T-cell (primary cell): ENCODE measurements at regions not wholly inside any gene's neighbourhood (a gene's known extent, or its start where the extent isn't known, plus 50 kb on each side); places are given as distances from the start of the nearest gene placed in this dataset.

ENCODE experiments used
- ATAC-seq, 4 experiments: fragments of 200-7000 bp in 3 of 4; fragments of 150-1000 bp in 1 of 4; cut with Tn5 transposase; replicated peaks in 1 of 4; 1 replicate in 3 of 4; 2 replicates in 1 of 4; pipeline ENCODE4 v1.10.0; 2021; ENCODE audit warnings: moderate library complexity in 3 of 4, mild to moderate bottlenecking in 2 of 4, moderate number of reproducible peaks in 1 of 4
- CTCF ChIA-PET, 2 donors: fragments of 300-600 bp; sonication (Branson Sonifier 250); formaldehyde crosslinking; loops; one replicate each; lab custom pipeline; 2022; ENCODE audit warnings: antibody characterized with exemption in 2 of 2; lab: Charles Lee
- POLR2A ChIA-PET, 2 donors: fragments of 300-600 bp; sonication (Branson Sonifier 250); formaldehyde crosslinking; loops; one replicate each; lab custom pipeline; 2022; ENCODE audit warnings: antibody characterized with exemption in 2 of 2; lab: Charles Lee
- DNase-seq, 35 experiments: peaks; one replicate each; pipeline versions ENCODE4 v3.0.0 to v3.0.0-alpha.2; 2013 to 2023
- H3K27ac ChIP-seq: one replicate; pipeline ENCODE4 v1.5.1; 2013; ENCODE audit warnings: low read length
- H3K27me3 ChIP-seq, 2 experiments: replicated peaks in 1 of 2; 1 replicate in 1 of 2; 2 replicates in 1 of 2; pipeline versions ENCODE4 v1.6.1 to v1.7.0; 2013; ENCODE audit warnings: low read length in 1 of 2, mixed read lengths in 1 of 2; ENCODE audit not compliant: control insufficient read depth in 2 of 2, insufficient read depth in 2 of 2; ENCODE audit errors: extremely low read depth in 1 of 2
- H3K36me3 ChIP-seq, 2 donors: 1 replicate in 1 of 2; 2 replicates in 1 of 2; pipeline versions ENCODE4 v1.6.1 to v1.7.0; 2013; ENCODE audit warnings: low read length in 1 of 2; ENCODE audit not compliant: control insufficient read depth in 2 of 2, insufficient read depth in 1 of 2; ENCODE audit errors: extremely low read depth in 1 of 2
- H3K4me1 ChIP-seq, 2 experiments: 1 replicate in 1 of 2; 2 replicates in 1 of 2; pipeline versions ENCODE4 v1.6.1 to v1.7.0; 2013; ENCODE audit warnings: low read length in 2 of 2, mixed read lengths in 1 of 2; ENCODE audit not compliant: insufficient read depth in 2 of 2, control insufficient read depth in 1 of 2; ENCODE audit errors: extremely low read depth in 1 of 2
- H3K4me3 ChIP-seq, 2 donors: 1 replicate in 1 of 2; 2 replicates in 1 of 2; pipeline versions ENCODE4 v1.5.1 to v1.7.0; 2013; ENCODE audit warnings: mild to moderate bottlenecking in 2 of 2, low read length in 1 of 2, moderate library complexity in 1 of 2; ENCODE audit not compliant: control insufficient read depth in 1 of 2; ENCODE audit errors: extremely low read depth in 1 of 2
- H3K9me3 ChIP-seq: 2 replicates; pipeline ENCODE4 v1.7.0; 2013
- H3K27ac Mint-ChIP-seq, 2 donors: one replicate each; pipeline ENCODE4 v1.8.0; 2020 to 2021; ENCODE audit warnings: mild to moderate bottlenecking in 2 of 2, mixed read lengths in 2 of 2
- H3K27me3 Mint-ChIP-seq, 2 donors: one replicate each; pipeline ENCODE4 v1.8.0; 2021 to 2022; ENCODE audit warnings: mixed read lengths in 2 of 2
- H3K36me3 Mint-ChIP-seq: one replicate; pipeline ENCODE4 v1.8.0; 2021; ENCODE audit warnings: mixed read lengths
- H3K4me1 Mint-ChIP-seq, 3 donors: one replicate each; pipeline ENCODE4 v1.8.0; 2020 to 2022; ENCODE audit warnings: mixed read lengths in 3 of 3, mild to moderate bottlenecking in 1 of 3
- H3K4me3 Mint-ChIP-seq, 3 donors: one replicate each; pipeline ENCODE4 v1.8.0; 2020 to 2022; ENCODE audit warnings: mild to moderate bottlenecking in 3 of 3, mixed read lengths in 3 of 3, moderate library complexity in 3 of 3
- H3K9me3 Mint-ChIP-seq, 3 donors: one replicate each; pipeline ENCODE4 v1.8.0; 2020 to 2022; ENCODE audit warnings: mixed read lengths in 3 of 3
- WGBS: methylation state at CpG from one replicate; pipeline ENCODE4 v1.1.5; 2013; ENCODE audit warnings: missing lambda C conversion rate; ENCODE audit not compliant: insufficient coverage; 5-methylcytosine and 5-hydroxymethylcytosine counted together

- Mint-ChIP-seq H3K4me3 (no peak overlapping the region), H3K9me3 (no peaks in the 10 kb centered on the region), H3K36me3 (no peaks in the 10 kb centered on the region), H3K4me1 (no peaks in the 10 kb centered on the region), H3K27me3 (peaks cover 0 to 4% of the 10 kb centered on the region in 2 donors), H3K27ac (no peak overlapping the region)
- Histone ChIP-seq H3K27ac (no peak overlapping the region), H3K36me3 (no peaks in the 10 kb centered on the region), H3K4me1 (no peaks in the 10 kb centered on the region), H3K27me3 (no peaks in the 10 kb centered on the region), H3K4me3 (no peak overlapping the region), H3K9me3 (no peaks in the 10 kb centered on the region)
- ATAC-seq, result no peak
- CTCF ChIA-PET, result no interaction called here
- WGBS, result no CpG with 5 or more reads among the region's 2 CpGs
- DNase-seq, result no peak
- POLR2A ChIA-PET, result no interaction called here
Observed at GRCh38 chr15:37788330-37788729, 146.1 kb upstream of the TMCO5A start.

- CTCF ChIA-PET, result no interaction called here
Observed at GRCh38 chr15:37788767-37789396, 145.6 kb upstream of the TMCO5A start.

DNA sequence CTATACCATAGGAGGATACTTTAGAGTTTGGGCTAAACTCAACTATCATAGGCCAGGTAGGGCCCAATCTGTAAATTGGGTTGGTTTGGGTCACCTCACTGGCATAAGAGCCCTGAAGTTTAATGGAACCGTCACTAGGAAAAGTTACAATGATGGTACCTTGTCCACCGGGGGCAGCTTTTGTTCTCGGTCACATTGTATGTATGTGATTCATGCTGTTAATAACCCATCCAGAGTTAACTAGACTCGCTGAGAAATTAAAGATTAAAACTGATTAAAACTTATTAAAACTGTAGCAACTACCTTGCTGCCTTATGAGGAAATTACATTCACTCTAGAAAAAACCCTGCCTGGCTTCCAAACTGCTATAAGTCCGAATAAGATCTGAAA, 145.0 kb upstream of the TMCO5A start:
- no peaks in the 10 kb centered on the region for H3K27me3 ChIP-seq
- H3K4me1 ChIP-seq, result no peaks in the 10 kb centered on the region
- Mint-ChIP-seq H3K4me1 (no peaks in the 10 kb centered on the region), H3K27ac (no peak overlapping the region), H3K36me3 (no peaks in the 10 kb centered on the region), H3K4me3 (no peak overlapping the region), H3K27me3 (peaks cover 0 to 4% of the 10 kb centered on the region in 2 donors), H3K9me3 (no peaks in the 10 kb centered on the region)
- ChIA-PET POLR2A (no interaction called here), CTCF (no interaction called here)
- DNase-seq (no peak), ATAC-seq (no peak)
- no peak overlapping the region for H3K4me3 ChIP-seq
- 40% methylated on average over 1 of the region's 5 CpGs for WGBS
- no peaks in the 10 kb centered on the region for H3K36me3 ChIP-seq
- no peak overlapping the region for H3K27ac ChIP-seq
- H3K9me3 ChIP-seq, result no peaks in the 10 kb centered on the region

More at GRCh38 chr15:37788767-37789396, 145.6 kb upstream of the TMCO5A start:
- POLR2A ChIA-PET, result no interaction called here
- Histone ChIP-seq H3K4me1 (no peaks in the 10 kb centered on the region), H3K9me3 (no peaks in the 10 kb centered on the region), H3K27me3 (no peaks in the 10 kb centered on the region), H3K27ac (no peak overlapping the region), H3K36me3 (no peaks in the 10 kb centered on the region), H3K4me3 (no peak overlapping the region)
- Mint-ChIP-seq H3K36me3 (no peaks in the 10 kb centered on the region), H3K4me3 (no peak overlapping the region), H3K27me3 (peaks cover 0 to 4% of the 10 kb centered on the region in 2 donors), H3K27ac (no peak overlapping the region), H3K4me1 (no peaks in the 10 kb centered on the region), H3K9me3 (no peaks in the 10 kb centered on the region)
- WGBS, result no CpG with 5 or more reads among the region's 7 CpGs
- no peak for ATAC-seq
- no peak for DNase-seq

DNA sequence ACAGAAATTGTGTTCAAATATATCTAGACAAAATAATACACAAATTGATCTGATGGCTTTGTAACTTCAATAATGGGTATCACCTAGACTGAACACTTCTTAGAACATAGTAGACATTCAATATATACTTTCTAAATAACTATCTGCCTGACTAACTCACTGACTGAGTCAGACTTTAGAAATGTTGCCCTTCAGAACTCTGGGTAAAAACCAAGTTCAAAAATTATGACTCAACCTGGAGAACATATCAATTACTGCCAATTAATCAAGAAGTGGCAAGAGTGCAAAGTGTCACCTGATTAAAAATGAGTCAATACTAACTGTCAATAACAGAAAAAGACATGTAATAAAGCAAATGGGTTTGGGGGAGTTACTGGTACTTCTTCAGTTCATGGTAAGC, 144.6 kb upstream of the TMCO5A start:
- H3K4me1 ChIP-seq, result no peaks in the 10 kb centered on the region
- no peaks in the 10 kb centered on the region for H3K27me3 ChIP-seq
- DNase-seq, result no peak
- no peaks in the 10 kb centered on the region for H3K36me3 Mint-ChIP-seq
- H3K4me3 Mint-ChIP-seq, result no peak overlapping the region
- no peak overlapping the region for H3K27ac ChIP-seq
- no peak overlapping the region for H3K27ac Mint-ChIP-seq
- H3K4me3 ChIP-seq, result no peak overlapping the region
- peaks cover 0 to 4% of the 10 kb centered on the region in 2 donors for H3K27me3 Mint-ChIP-seq
- ChIA-PET CTCF (interaction anchor here in 1 of 2 donors (0.6 kb wide), 1 partner anchor 1110 kb away, joined by 5 read pairs; no protein-coding TSS in a partner anchor), POLR2A (no interaction called here)
- no peaks in the 10 kb centered on the region for H3K9me3 ChIP-seq
- no peaks in the 10 kb centered on the region for H3K36me3 ChIP-seq
- ATAC-seq, result no peak
- H3K4me1 Mint-ChIP-seq, result no peaks in the 10 kb centered on the region
- no peaks in the 10 kb centered on the region for H3K9me3 Mint-ChIP-seq

- H3K4me1 ChIP-seq, result no peaks in the 10 kb centered on the region
- no peaks in the 10 kb centered on the region for H3K27me3 ChIP-seq
- no peak for ATAC-seq
- H3K4me3 ChIP-seq, result no peak overlapping the region
- Mint-ChIP-seq H3K36me3 (no peaks in the 10 kb centered on the region), H3K9me3 (no peaks in the 10 kb centered on the region), H3K27me3 (no peaks in the 10 kb centered on the region), H3K27ac (no peak overlapping the region), H3K4me1 (no peaks in the 10 kb centered on the region), H3K4me3 (no peak overlapping the region)
- POLR2A ChIA-PET, result no interaction called here
- CTCF ChIA-PET, result no interaction called here
- H3K27ac ChIP-seq, result no peak overlapping the region
- H3K9me3 ChIP-seq, result no peaks in the 10 kb centered on the region
- no peaks in the 10 kb centered on the region for H3K36me3 ChIP-seq
- 80% methylated on average over 2 of the region's 3 CpGs for WGBS
- no peak for DNase-seq
Observed at GRCh38 chr15:37791693-37792092, 142.7 kb upstream of the TMCO5A start.

GRCh38 chr15:37792351-37792750, 142.1 kb upstream of the TMCO5A start:
- Histone ChIP-seq H3K27ac (no peak overlapping the region), H3K27me3 (no peaks in the 10 kb centered on the region), H3K4me1 (no peaks in the 10 kb centered on the region), H3K36me3 (no peaks in the 10 kb centered on the region), H3K4me3 (no peak overlapping the region), H3K9me3 (no peaks in the 10 kb centered on the region)
- ChIA-PET CTCF (no interaction called here), POLR2A (no interaction called here)
- H3K4me3 Mint-ChIP-seq, result no peak overlapping the region
- no peak overlapping the region for H3K27ac Mint-ChIP-seq
- DNase-seq (no peak), ATAC-seq (no peak)
- no peaks in the 10 kb centered on the region for H3K36me3 Mint-ChIP-seq
- 70% methylated on average over 3 of the region's 4 CpGs for WGBS
- H3K4me1 Mint-ChIP-seq, result no peaks in the 10 kb centered on the region
- no peaks in the 10 kb centered on the region for H3K9me3 Mint-ChIP-seq
- no peaks in the 10 kb centered on the region for H3K27me3 Mint-ChIP-seq

DNA sequence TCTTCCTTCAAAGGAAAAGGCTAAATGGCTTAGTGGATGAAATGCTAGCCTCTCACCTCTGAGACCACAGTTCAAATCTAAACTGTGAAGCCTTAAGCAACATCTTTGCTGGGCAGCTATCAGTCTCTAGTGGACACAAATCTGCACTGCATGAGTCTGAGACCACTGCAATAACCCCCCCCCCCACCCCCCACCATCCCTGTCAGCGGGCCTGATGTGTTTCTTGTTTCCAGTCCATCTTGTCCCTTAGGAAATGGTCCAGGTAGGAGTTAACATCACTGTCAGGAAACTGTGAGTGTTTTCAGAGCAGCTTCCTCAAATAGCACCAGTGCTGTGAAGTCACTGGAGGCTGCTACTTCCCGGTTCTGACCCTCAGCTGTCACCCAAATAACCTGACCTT, 140.6 kb upstream of the TMCO5A start:
- no peaks in the 10 kb centered on the region for H3K36me3 ChIP-seq
- H3K36me3 Mint-ChIP-seq, result no peaks in the 10 kb centered on the region
- no peaks in the 10 kb centered on the region for H3K27me3 ChIP-seq
- no peaks in the 10 kb centered on the region for H3K4me1 Mint-ChIP-seq
- H3K27me3 Mint-ChIP-seq, result no peaks in the 10 kb centered on the region
- no peak overlapping the region for H3K4me3 Mint-ChIP-seq
- no peak overlapping the region for H3K27ac Mint-ChIP-seq
- H3K27ac ChIP-seq, result no peak overlapping the region
- no CpG with 5 or more reads among the region's 2 CpGs for WGBS
- no peaks in the 10 kb centered on the region for H3K4me1 ChIP-seq
- ChIA-PET CTCF (no interaction called here), POLR2A (no interaction called here)
- no peak overlapping the region for H3K4me3 ChIP-seq
- ATAC-seq (no peak), DNase-seq (no peak)
- H3K9me3 ChIP-seq, result no peaks in the 10 kb centered on the region
- H3K9me3 Mint-ChIP-seq, result peaks cover 0 to 5% (median 0%) of the 10 kb centered on the region in 3 donors
